Motor neuron (in vitro differentiated cells): ENCODE measurements at regions not wholly inside any gene's neighbourhood (a gene's known extent, or its start where the extent isn't known, plus 50 kb on each side); places are given as distances from the start of the nearest gene placed in this dataset.

Source experiments
- ATAC-seq, 8 experiments: fragments of 200-7000 bp; cut with Tn5 transposase; replicated peaks in 6 of 8; 2 replicates each; pipeline ENCODE4 v1.8.0; 2021; ENCODE audit warnings: mild to moderate bottlenecking in 8 of 8, moderate library complexity in 8 of 8
- H3K27ac ChIP-seq, 2 donors: fragments of 250-450 bp; sonication (Bioruptor Pico); 2 replicates each; pipeline ENCODE4 v1.9.0; 2021; ENCODE audit warnings: antibody characterized with exemption in 2 of 2, mild to moderate bottlenecking in 2 of 2, moderate library complexity in 1 of 2
- H3K4me1 ChIP-seq, 2 donors: fragments of 250-450 bp; sonication (Bioruptor Pico); replicated peaks in 1 of 2; 2 replicates each; pipeline ENCODE4 v1.6.1; 2021; ENCODE audit warnings: antibody characterized with exemption in 2 of 2, mild to moderate bottlenecking in 2 of 2, moderate library complexity in 1 of 2
- H3K4me3 ChIP-seq, 5 donors: fragments of 250-450 bp; sonication (Bioruptor Pico); 2 replicates each; pipeline ENCODE4 v1.9.0; 2021; ENCODE audit warnings: antibody characterized with exemption in 5 of 5, mild to moderate bottlenecking in 5 of 5, moderate library complexity in 4 of 5
- WGBS, 10 experiments: fragments of 450-650 bp; shearing (Covaris generic); methylation state at CpG; one replicate each; pipeline ENCODE4 v1.0.0; 2022; 5-methylcytosine and 5-hydroxymethylcytosine counted together
- in situ Hi-C, 9 experiments: fragments of 400-800 bp; cut with MboI; loops; one replicate each; pipeline ENCODE4 v1.15.0; 2021; ENCODE audit warnings: low sequenced_read_pairs in 9 of 9, low pct_unique_long_range_greater_than_20kb in 2 of 9; ENCODE audit not compliant: unreplicated experiment in 9 of 9

GRCh38 chr4:107194005-107194404 lies 157.9 kb upstream of the DKK2 start:
- in situ Hi-C loops: loop anchor here in 3 of 9 experiments (10.0 to 25.0 kb wide), 3 partner anchors 181 to 832 kb away; partner anchors contain the start of gene GIMD1 (in 2 of the 3)
- H3K27ac ChIP-seq: no peak overlapping the region
- H3K4me1 ChIP-seq: no peaks in the 10 kb centered on the region
- H3K4me3 ChIP-seq: no peak overlapping the region
- no peak for ATAC-seq
- 32 to 100% (median 60%) methylated on average over 1 to 4 of the region's 4 CpGs; no CpG with 5 or more reads in 1 of the 10 experiments for WGBS, 10 experiments

- no peaks in the 10 kb centered on the region for H3K4me1 ChIP-seq
- no peak for ATAC-seq
- H3K27ac ChIP-seq: no peak overlapping the region
- H3K4me3 ChIP-seq: no peak overlapping the region
- in situ Hi-C loops: loop anchor here in 3 of 9 experiments (10.0 to 25.0 kb wide), 3 partner anchors 182 to 830 kb away; partner anchors contain the start of gene GIMD1 (in 2 of the 3)
- WGBS, 10 experiments: 56 to 95% (median 76%) methylated on average over 1 to 6 of the region's 6 CpGs; no CpG with 5 or more reads in 2 of the 10 experiments
These were observed 156.5 kb upstream of the DKK2 start for GRCh38 chr4:107192601-107193000.

GRCh38 chr4:107187091-107187490 lies 151.0 kb upstream of the DKK2 start:
- no peaks in the 10 kb centered on the region for H3K4me1 ChIP-seq
- in situ Hi-C loops: loop anchor here in 3 of 9 experiments (25.0 kb wide), 2 partner anchors 325 to 825 kb away; partner anchors contain the start of gene GIMD1 (in 2 of the 3)
- no peak overlapping the region for H3K27ac ChIP-seq
- H3K4me3 ChIP-seq: no peak overlapping the region
- ATAC-seq: no peak
- 60 to 100% (median 85%) methylated on average over 1 to 2 of the region's 2 CpGs; no CpG with 5 or more reads in 2 of the 10 experiments for WGBS, 10 experiments

GRCh38 chr4:107183155-107183774 lies 147.2 kb upstream of the DKK2 start:
- 0 to 33% (median 13%) methylated on average over 1 to 3 of the region's 3 CpGs; no CpG with 5 or more reads in 4 of the 10 experiments for WGBS, 10 experiments
- in situ Hi-C loops: loop anchor here in 3 of 9 experiments (25.0 kb wide), 2 partner anchors 329 to 821 kb away; partner anchors contain the start of gene GIMD1 (in 2 of the 3)
- peak; percentile 64 to 96 (median 80) for ATAC-seq
- Histone ChIP-seq H3K4me3 (no peak overlapping the region), H3K27ac (no peak overlapping the region), H3K4me1 (no peaks in the 10 kb centered on the region)

GRCh38 chr4:107182347-107182746 lies 146.2 kb upstream of the DKK2 start:
- H3K4me1 ChIP-seq: no peaks in the 10 kb centered on the region
- in situ Hi-C loops: loop anchor here in 3 of 9 experiments (25.0 kb wide), 2 partner anchors 330 to 820 kb away; partner anchors contain the start of gene GIMD1 (in 2 of the 3)
- H3K27ac ChIP-seq: no peak overlapping the region
- 90 to 100% (median 97%) methylated on average over 1 to 3 of the region's 3 CpGs; no CpG with 5 or more reads in 4 of the 10 experiments for WGBS, 10 experiments
- H3K4me3 ChIP-seq: no peak overlapping the region
- no peak for ATAC-seq

GRCh38 chr4:107166873-107167450 lies 130.8 kb upstream of the DKK2 start:
- Histone ChIP-seq H3K4me3 (no peak overlapping the region), H3K4me1 (no peaks in the 10 kb centered on the region), H3K27ac (no peak overlapping the region)
- in situ Hi-C loops: no loop called here
- peak in 2 of 8 experiments; percentile 59 to 64 for ATAC-seq
- 0 to 100% (median 92%) methylated on average over 1 of the region's 1 CpG; no CpG with 5 or more reads in 3 of the 10 experiments for WGBS, 10 experiments

GRCh38 chr4:107166181-107166580 lies 130.1 kb upstream of the DKK2 start:
- ATAC-seq: no peak
- Histone ChIP-seq H3K4me1 (no peaks in the 10 kb centered on the region), H3K4me3 (no peak overlapping the region), H3K27ac (no peak overlapping the region)
- in situ Hi-C loops: no loop called here

- H3K4me1 ChIP-seq: no peaks in the 10 kb centered on the region
- H3K4me3 ChIP-seq: no peak overlapping the region
- in situ Hi-C loops: no loop called here
- ATAC-seq: no peak
- 48 to 100% (median 82%) methylated on average over 1 to 2 of the region's 2 CpGs for WGBS, 10 experiments
- no peak overlapping the region for H3K27ac ChIP-seq
These were observed 128.9 kb upstream of the DKK2 start for GRCh38 chr4:107164962-107165475.

GRCh38 chr4:107156443-107156842 lies 120.3 kb upstream of the DKK2 start:
- in situ Hi-C loops: no loop called here
- H3K4me1 ChIP-seq: no peaks in the 10 kb centered on the region
- H3K27ac ChIP-seq: no peak overlapping the region
- ATAC-seq: peak in 1 of 8 experiments; percentile 39
- no peak overlapping the region for H3K4me3 ChIP-seq

- WGBS, 10 experiments: 40 to 100% (median 68%) methylated on average over 1 to 2 of the region's 2 CpGs
- Histone ChIP-seq H3K27ac (no peak overlapping the region), H3K4me3 (no peak overlapping the region), H3K4me1 (no peaks in the 10 kb centered on the region)
- in situ Hi-C loops: no loop called here
- no peak for ATAC-seq
These were observed 119.3 kb upstream of the DKK2 start for GRCh38 chr4:107155366-107155765.

- 17 to 70% (median 46%) methylated on average over 2 of the region's 2 CpGs; no CpG with 5 or more reads in 2 of the 10 experiments for WGBS, 10 experiments
- in situ Hi-C loops: no loop called here
These were observed 117.8 kb upstream of the DKK2 start for GRCh38 chr4:107153956-107154355.

GRCh38 chr4:107153228-107153627 lies 117.1 kb upstream of the DKK2 start:
- Histone ChIP-seq H3K4me3 (no peak overlapping the region), H3K4me1 (no peaks in the 10 kb centered on the region), H3K27ac (no peak overlapping the region)
- in situ Hi-C loops: no loop called here
- WGBS, 10 experiments: 7 to 100% (median 63%) methylated on average over 1 to 4 of the region's 4 CpGs; no CpG with 5 or more reads in 1 of the 10 experiments
- ATAC-seq: peak in 2 of 8 experiments; percentile 18 to 56

More at GRCh38 chr4:107153956-107154355, 117.8 kb upstream of the DKK2 start:
- no peak overlapping the region for H3K27ac ChIP-seq
- no peak overlapping the region for H3K4me3 ChIP-seq
- no peaks in the 10 kb centered on the region for H3K4me1 ChIP-seq
- ATAC-seq: no peak

- Histone ChIP-seq H3K4me1 (no peaks in the 10 kb centered on the region), H3K4me3 (no peak overlapping the region), H3K27ac (no peak overlapping the region)
- ATAC-seq: no peak
- in situ Hi-C loops: no loop called here
- 70 to 100% (median 86%) methylated on average over 1 of the region's 1 CpG; no CpG with 5 or more reads in 1 of the 10 experiments for WGBS, 10 experiments
These were observed 115.1 kb upstream of the DKK2 start for GRCh38 chr4:107151173-107151572.
